Caco-2 (cell line): ENCODE measurements at regions not wholly inside any gene's neighbourhood (a gene's known extent, or its start where the extent isn't known, plus 50 kb on each side); places are given as distances from the start of the nearest gene placed in this dataset.

Experiments used
- BruUV-seq: library from RNA; stranded (reverse); fragments of 400-500 nt; replicated peaks from 2 replicates; lab custom pipeline; 2021; lab: Mats Ljungman, UMichigan
- CTCF ChIA-PET: fragments of 300-600 bp; sonication (Branson Sonifier 250); formaldehyde crosslinking; loops from one replicate; lab custom pipeline; 2022; ENCODE audit warnings: antibody characterized with exemption; lab: Charles Lee
- POLR2A ChIA-PET: fragments of 300-600 bp; sonication (Branson Sonifier 250); formaldehyde crosslinking; loops from one replicate; lab custom pipeline; 2022; ENCODE audit warnings: antibody characterized with exemption; lab: Charles Lee
- DNase-seq, 2 experiments: peaks; one replicate each; pipeline versions ENCODE4 v3.0.0 to v3.0.0-alpha.2; 2020 to 2022
- H3K27me3 ChIP-seq: replicated peaks from 2 replicates; pipeline ENCODE4 v1.6.0; 2011; ENCODE audit warnings: low read length; ENCODE audit not compliant: control insufficient read depth, insufficient read depth
- H3K36me3 ChIP-seq: 2 replicates; pipeline ENCODE4 v1.5.1; 2011; ENCODE audit warnings: low read length; ENCODE audit not compliant: control insufficient read depth, insufficient read depth
- H3K4me1 ChIP-seq: fragments of 250-450 bp; sonication (Bioruptor Pico); 2 replicates; pipeline ENCODE4 v1.5.1; 2020; ENCODE audit warnings: mild to moderate bottlenecking
- H3K4me3 ChIP-seq: 2 replicates; pipeline ENCODE4 v1.5.1; 2011; ENCODE audit warnings: low read depth, mild to moderate bottlenecking, control low read depth, low read length
- H3K9me3 ChIP-seq: fragments of 250-450 bp; sonication (Bioruptor Pico); 2 replicates; pipeline ENCODE4 v1.5.1; 2020; ENCODE audit warnings: mild to moderate bottlenecking, moderate library complexity
- H3K27ac Mint-ChIP-seq: one replicate; pipeline ENCODE4 v1.8.0; 2022; ENCODE audit warnings: mixed read lengths; ENCODE audit not compliant: unreplicated experiment
- H3K27me3 Mint-ChIP-seq: one replicate; pipeline ENCODE4 v1.8.0; 2022; ENCODE audit warnings: mixed read lengths; ENCODE audit not compliant: insufficient read depth, unreplicated experiment
- H3K36me3 Mint-ChIP-seq: one replicate; pipeline ENCODE4 v1.8.0; 2022; ENCODE audit warnings: mild to moderate bottlenecking, mixed read lengths; ENCODE audit not compliant: insufficient read depth, unreplicated experiment
- H3K4me1 Mint-ChIP-seq: one replicate; pipeline ENCODE4 v1.8.0; 2022; ENCODE audit warnings: low read depth, mixed read lengths; ENCODE audit not compliant: unreplicated experiment
- H3K4me3 Mint-ChIP-seq: one replicate; pipeline ENCODE4 v1.8.0; 2022; ENCODE audit warnings: mild to moderate bottlenecking, moderate library complexity, mixed read lengths; ENCODE audit not compliant: unreplicated experiment
- H3K9me3 Mint-ChIP-seq: one replicate; pipeline ENCODE4 v1.8.0; 2022; ENCODE audit warnings: mixed read lengths; ENCODE audit not compliant: unreplicated experiment
- CTCF ChIP-seq, 2 experiments: fragments of 200-600 bp in 1 of 2; IDR thresholded peaks; 1 replicate in 1 of 2; 2 replicates in 1 of 2; pipeline versions ENCODE4 v1.5.1 to v1.8.0; 2011 to 2022; ENCODE audit warnings: antibody characterized with exemption in 1 of 2, control low read depth in 1 of 2, inconsistent platforms in 1 of 2, low read depth in 1 of 2, low read length in 1 of 2, mild to moderate bottlenecking in 1 of 2, moderate library complexity in 1 of 2; ENCODE audit not compliant: insufficient read depth in 1 of 2, severe bottlenecking in 1 of 2, unreplicated experiment in 1 of 2
- intact Hi-C: fragments of 100-400 bp; cut with micrococcal nuclease; formaldehyde crosslinking; loops from one replicate; pipeline ENCODE4 v1.10.0; 2022; ENCODE audit not compliant: unreplicated experiment

DNA sequence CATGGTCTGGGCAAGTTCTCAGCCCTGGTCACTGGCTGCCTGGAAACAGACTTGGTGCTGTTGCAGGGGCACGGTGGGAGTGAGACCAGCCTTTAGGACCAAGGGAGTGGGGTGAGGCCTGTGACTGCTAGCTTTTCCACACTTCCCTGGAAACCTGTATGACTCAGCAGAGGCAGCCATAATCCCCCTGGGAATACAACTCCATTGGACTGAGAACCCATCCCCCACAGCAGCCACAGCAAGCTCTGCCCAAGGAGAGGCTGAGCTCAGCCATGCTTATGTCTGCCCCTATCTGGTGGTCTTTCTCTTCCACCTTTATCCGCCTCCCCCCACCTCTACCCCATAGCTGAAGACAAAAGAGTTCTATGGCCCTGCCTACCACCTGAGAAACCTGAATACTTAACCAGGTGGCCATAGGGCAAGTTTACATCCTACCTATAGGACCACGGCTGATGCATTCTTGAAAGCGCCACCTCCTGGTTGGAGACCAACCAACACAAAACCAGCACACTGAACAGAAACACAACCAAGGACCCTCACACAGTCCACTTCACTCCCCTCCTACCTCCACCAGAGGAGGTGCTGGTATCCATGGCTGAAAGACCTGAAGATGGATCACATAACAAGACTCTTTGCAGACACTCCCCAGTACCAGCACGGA is 816.2 kb upstream of the SOX9 start:
- Mint-ChIP-seq H3K27me3 (peaks cover 11% of the 10 kb centered on the region), H3K36me3 (no peaks in the 10 kb centered on the region), H3K4me1 (no peaks in the 10 kb centered on the region), H3K9me3 (peaks cover 21% of the 10 kb centered on the region), H3K4me3 (no peak overlapping the region), H3K27ac (no peak overlapping the region)
- intact Hi-C loops, result no loop called here
- Histone ChIP-seq H3K4me3 (no peak overlapping the region), H3K36me3 (no peaks in the 10 kb centered on the region), H3K9me3 (no peaks in the 10 kb centered on the region), H3K27me3 (no peaks in the 10 kb centered on the region), H3K4me1 (no peaks in the 10 kb centered on the region)
- ChIA-PET POLR2A (no interaction called here), CTCF (no interaction called here)
- TF ChIP-seq CTCF (IDR thresholded peaks at IDR 0.05; ENCODE audit: insufficient read depth in 1 of 2, low read depth in 1 of 2, low read length in 1 of 2, severe bottlenecking in 1 of 2, unreplicated experiment in 1 of 2), result no peak
- no TSS peak for BruUV-seq
- no peak for DNase-seq

GRCh38 chr17:71313866-71314265 is 807.0 kb upstream of the SOX9 start:
- DNase-seq, result no peak
- BruUV-seq, result no TSS peak
- H3K27me3 Mint-ChIP-seq, result peaks cover 8% of the 10 kb centered on the region
- ChIA-PET POLR2A (no interaction called here), CTCF (no interaction called here)
- Histone ChIP-seq H3K36me3 (no peaks in the 10 kb centered on the region), H3K9me3 (no peaks in the 10 kb centered on the region), H3K27me3 (no peaks in the 10 kb centered on the region), H3K4me3 (no peak overlapping the region), H3K4me1 (no peaks in the 10 kb centered on the region)
- no peaks in the 10 kb centered on the region for H3K4me1 Mint-ChIP-seq
- intact Hi-C loops, result no loop called here
- no peak overlapping the region for H3K4me3 Mint-ChIP-seq
- no peaks in the 10 kb centered on the region for H3K36me3 Mint-ChIP-seq
- TF ChIP-seq CTCF (IDR thresholded peaks at IDR 0.05; ENCODE audit: insufficient read depth in 1 of 2, low read depth in 1 of 2, low read length in 1 of 2, severe bottlenecking in 1 of 2, unreplicated experiment in 1 of 2), result no peak
- H3K27ac Mint-ChIP-seq, result no peak overlapping the region
- H3K9me3 Mint-ChIP-seq, result peaks cover 10% of the 10 kb centered on the region

DNA sequence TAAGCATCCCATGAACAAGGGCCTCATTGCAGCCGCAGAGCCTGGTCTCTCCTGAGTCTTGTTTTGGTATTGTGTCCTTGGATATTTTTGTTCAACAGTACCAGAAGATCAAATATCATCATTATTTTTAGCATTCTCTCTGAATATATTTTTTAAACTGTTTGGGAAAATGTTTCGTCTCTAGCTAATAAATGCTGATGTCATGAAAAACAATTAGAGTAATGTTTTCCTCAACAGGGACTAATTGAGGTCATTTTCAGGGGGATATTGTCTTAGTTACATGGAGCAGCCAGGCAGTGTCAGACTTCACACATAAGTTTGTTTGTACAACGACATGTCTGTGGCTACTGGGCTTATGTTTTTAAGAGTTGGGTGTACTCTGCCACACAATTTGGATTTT is 805.3 kb upstream of the SOX9 start:
- ChIA-PET POLR2A (no interaction called here), CTCF (no interaction called here)
- Histone ChIP-seq H3K9me3 (no peaks in the 10 kb centered on the region), H3K36me3 (no peaks in the 10 kb centered on the region), H3K27me3 (no peaks in the 10 kb centered on the region), H3K4me1 (no peaks in the 10 kb centered on the region), H3K4me3 (no peak overlapping the region)
- no peak for DNase-seq
- H3K9me3 Mint-ChIP-seq, result no peaks in the 10 kb centered on the region
- no TSS peak for BruUV-seq
- intact Hi-C loops, result no loop called here
- H3K27ac Mint-ChIP-seq, result no peak overlapping the region
- peaks cover 14% of the 10 kb centered on the region for H3K27me3 Mint-ChIP-seq
- TF ChIP-seq CTCF (IDR thresholded peaks at IDR 0.05; ENCODE audit: insufficient read depth in 1 of 2, low read depth in 1 of 2, low read length in 1 of 2, severe bottlenecking in 1 of 2, unreplicated experiment in 1 of 2), result no peak
- no peak overlapping the region for H3K4me3 Mint-ChIP-seq
- H3K36me3 Mint-ChIP-seq, result no peaks in the 10 kb centered on the region
- no peaks in the 10 kb centered on the region for H3K4me1 Mint-ChIP-seq
